ENCODE measurements at regions not wholly inside any gene's neighbourhood (a gene's known extent, or its start where the extent isn't known, plus 50 kb on each side); places are given as distances from the start of the nearest gene placed in this dataset.

- DNase-seq, result no peak
- intact Hi-C loops (cut with DNase I), result no loop called here
Observed at GRCh38 chr16:17526956-17527937, 56.5 kb upstream of the XYLT1 start.

- no peak for DNase-seq
Observed at GRCh38 chr16:17524656-17525055, 53.9 kb upstream of the XYLT1 start.

GRCh38 chr16:17520561-17520960, 49.8 kb upstream of the XYLT1 start:
- intact Hi-C loops (cut with DNase I), result no loop called here
- no peak for DNase-seq

More at GRCh38 chr16:17524656-17525055, 53.9 kb upstream of the XYLT1 start:
- intact Hi-C loops (cut with DNase I), result no loop called here

Measured in head of caudate nucleus (tissue), 42 donors.